NOMO-1 (cell line): ENCODE measurements at regions not wholly inside any gene's neighbourhood (a gene's known extent, or its start where the extent isn't known, plus 50 kb on each side); places are given as distances from the start of the nearest gene placed in this dataset.
"Not testable (repeated sequence)": the region's sequence is repeated elsewhere in the genome, so short reads cannot be mapped to it uniquely, and the experiment has no call there.

Experiments
- DNase-seq, 2 experiments: peaks; one replicate each; lab custom pipeline; 2025; ENCODE audit not compliant: unreplicated experiment in 2 of 2; lab: John Stamatoyannopoulos, UW

DNA sequence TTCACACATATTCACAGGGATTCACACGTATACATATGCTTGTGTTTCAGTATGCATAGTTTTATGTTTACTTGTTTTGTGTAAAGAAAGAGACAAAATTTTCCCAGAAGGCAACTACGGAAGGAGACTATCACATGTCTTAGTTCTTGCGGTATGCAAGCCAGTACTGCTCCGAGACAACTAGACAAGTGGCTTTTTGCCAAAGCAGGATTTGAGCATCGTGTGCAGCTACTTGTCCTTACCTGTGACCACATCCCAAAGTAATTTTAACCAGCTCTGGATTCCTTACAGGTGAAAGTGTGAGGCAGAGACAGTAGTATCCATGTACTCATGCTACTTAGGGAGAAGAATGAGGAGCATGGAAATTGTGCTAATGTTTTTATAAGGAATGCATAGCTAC lies 591.4 kb upstream of the NR2F2 start:
- no peak for DNase-seq

DNA sequence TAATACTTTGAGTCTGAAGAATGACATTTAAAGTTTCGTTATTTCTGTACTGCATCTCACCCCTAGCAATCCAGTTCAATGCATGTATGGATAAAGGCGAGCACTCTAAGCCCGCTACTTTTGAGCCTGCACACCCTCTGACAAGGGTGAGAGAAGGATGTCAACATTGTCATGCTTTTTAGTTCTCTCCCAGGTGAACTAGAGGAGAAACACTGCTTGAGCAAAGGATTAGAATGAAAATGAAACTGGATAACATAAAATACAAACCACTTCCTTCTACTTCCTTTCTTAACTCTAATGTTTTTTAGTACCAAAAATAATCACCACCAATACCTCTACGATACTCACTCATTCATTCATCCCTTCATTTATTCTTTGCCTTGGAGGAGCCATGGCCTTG lies 588.7 kb upstream of the NR2F2 start:
- no peak for DNase-seq

DNA sequence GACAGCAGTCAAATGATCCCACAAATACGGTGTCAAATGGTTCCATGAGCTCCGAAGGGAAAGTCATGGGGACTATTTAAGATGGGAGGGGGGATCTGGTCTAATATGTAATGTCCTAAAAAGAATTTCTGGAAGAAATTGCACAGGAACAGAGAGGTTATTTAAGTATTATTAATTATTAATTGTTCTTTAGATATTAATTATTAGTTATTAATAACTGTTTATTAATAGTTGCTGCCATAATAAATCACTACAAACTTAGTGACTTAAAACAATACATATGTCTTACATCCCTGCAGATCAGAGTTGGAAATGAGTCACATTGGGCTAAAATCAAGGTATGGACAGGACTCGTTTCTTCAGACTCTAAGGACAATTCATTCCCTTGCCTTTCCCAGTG lies 588.2 kb upstream of the NR2F2 start:
- DNase-seq, result no peak

DNA sequence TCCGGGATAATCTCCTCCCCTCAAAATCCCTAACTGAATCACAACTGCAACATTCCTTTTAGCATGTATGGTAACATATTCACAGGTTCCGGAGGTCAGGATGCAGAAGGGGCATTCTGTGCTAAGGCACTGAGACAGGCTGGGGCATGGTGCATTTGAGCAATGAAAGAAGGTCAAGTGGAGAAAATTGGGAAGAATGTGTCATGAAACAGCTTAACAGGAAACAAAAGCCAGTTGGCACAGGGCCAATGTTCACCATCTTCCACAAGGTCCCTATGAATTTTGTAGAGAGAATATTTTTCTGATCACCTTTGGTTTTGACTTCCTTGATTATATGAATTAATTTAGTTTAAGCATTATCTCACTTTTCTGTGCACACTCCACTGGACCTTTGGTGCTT lies 587.7 kb upstream of the NR2F2 start:
- DNase-seq, result no peak

DNA sequence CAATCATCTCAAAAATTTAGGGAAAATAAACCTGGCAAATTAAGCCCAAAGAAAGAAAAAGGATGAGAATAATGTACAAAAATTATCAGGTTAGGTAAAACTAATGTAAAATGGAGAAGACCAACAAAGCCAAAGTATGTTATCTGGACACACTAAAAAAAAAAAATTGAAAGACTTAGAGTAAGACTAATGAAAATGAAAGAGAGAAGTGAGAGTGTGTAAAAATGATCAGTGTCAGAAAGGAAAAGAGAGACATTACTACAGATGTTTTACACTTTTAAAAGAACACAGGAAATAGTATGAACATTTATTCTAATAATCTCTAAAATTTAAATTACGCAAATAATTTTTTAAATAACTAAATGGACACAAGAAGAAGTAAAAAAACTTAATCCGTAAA lies 573.3 kb upstream of the NR2F2 start:
- no peak for DNase-seq

DNA sequence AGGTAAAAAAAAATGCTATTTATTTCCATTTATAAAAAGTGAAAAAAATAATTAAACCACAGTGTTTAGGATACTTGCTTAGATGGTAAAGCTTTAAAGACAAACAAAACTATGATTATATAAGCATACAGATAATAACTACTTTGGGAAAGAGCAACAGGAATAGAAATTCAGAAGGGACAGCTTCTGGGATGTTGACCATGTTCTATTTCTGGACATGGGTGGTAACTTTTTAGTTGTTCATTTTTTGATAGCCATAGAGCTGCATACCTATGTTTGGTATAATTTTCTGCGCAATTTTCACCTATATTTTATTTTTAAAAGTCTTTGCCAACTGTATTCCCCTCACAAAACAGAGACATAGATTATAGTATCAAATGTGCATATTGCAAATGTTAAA lies 572.0 kb upstream of the NR2F2 start:
- DNase-seq, result no peak

DNA sequence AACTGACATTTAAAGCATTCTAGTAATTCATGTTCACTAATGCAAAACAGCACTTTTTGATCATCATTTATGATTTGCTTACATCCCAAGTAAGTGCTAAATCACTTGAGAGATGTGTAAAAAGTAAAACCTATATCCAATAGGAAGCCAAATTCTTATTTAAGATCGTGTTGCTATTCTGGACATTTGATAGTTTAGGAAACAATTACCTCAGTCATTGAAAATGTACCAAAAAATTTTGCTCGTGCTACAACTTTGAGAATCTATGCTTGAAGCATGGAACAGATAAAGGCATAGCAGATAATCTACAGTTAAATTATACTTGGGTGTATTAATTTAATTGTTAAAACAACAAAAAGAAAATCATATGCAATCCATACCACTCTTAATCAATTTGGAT lies 571.6 kb upstream of the NR2F2 start:
- no peak for DNase-seq

DNA sequence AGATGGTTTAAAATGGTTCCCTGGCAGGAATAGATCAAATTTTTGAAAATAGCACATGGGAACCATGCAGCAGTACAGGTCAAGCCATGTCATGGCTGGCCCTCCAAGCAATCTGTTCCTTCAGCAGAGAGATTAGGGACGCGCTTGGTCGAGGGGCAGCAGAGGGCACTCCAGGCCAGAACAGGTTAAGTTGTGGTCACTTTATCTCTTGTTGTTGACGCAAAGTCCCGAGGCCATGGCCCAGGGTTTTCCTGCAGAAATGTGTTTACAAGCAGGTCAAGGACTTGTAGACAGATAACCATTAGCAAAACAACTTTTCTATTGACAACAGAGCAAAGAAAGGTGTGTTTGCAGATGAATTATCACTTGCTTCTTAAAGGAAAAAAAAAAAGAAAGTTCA lies 570.0 kb upstream of the NR2F2 start:
- DNase-seq, result no peak

DNA sequence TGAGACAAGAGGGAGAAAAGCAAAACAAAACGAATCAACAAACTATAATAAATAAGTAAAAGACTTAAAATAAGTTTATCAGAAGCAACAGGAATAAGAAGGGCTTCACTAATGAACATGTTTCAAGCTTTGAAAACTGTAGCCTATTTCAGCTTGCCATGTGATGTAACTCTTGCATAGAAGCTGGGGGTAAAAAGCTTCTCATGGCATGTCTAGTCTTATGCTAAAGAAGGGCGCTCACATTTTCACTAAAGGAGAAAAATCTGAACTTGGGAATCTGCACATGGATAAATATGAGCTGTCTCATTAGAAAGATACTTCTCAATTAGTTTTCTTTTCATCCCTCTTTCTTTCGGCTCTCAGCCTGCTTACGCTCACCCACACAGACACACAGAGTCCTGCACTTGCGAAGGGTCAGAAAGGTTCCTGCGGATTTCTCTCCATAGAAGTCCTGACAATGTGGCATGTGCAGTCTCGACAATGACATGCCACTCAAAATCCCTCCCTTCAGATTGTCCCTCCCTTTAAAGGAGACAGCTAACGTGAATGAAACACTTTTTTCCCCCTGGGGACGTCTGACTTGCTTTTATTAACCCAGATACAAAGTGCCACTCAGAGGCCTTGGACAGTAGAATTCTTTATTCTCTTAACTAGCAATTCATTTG lies 568.9 kb upstream of the NR2F2 start:
- no peak for DNase-seq

DNA sequence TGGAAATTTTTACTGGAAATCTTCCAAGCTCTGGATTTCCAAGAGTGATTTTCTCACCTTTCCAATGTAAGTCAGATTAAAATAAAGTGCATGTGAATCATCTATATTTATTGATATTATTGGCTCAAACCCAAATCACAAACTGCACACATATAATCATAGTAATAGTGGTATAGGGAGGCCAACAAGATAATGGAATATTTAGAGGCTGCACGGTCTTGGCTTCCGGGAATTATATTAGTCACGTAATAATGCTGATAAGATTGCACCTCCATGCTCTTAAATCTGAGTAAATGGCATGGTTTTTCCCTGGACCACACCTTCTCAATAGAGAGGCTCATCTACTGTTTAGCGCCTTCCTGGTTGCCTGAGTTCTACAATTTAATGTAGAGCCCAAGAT lies 567.1 kb upstream of the NR2F2 start:
- DNase-seq, result no peak

DNA sequence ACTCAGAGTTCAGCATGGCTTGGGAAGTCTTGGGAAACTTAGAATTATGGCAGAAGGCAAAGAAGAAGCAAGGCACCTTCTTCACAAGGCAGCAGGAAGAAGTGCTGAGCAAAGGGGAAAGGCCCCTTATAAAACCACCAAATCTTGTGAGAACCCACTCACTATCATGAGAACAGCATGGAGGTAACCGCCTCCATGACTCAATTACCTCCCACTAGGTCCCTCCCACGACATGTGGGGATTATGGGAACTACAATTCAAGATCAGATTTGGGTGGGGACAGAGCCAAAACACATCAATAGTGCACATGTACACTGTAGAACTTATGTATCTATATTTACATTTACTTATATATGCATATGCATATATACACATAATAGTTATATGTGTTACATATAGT lies 565.3 kb upstream of the NR2F2 start:
- DNase-seq, result no peak

DNA sequence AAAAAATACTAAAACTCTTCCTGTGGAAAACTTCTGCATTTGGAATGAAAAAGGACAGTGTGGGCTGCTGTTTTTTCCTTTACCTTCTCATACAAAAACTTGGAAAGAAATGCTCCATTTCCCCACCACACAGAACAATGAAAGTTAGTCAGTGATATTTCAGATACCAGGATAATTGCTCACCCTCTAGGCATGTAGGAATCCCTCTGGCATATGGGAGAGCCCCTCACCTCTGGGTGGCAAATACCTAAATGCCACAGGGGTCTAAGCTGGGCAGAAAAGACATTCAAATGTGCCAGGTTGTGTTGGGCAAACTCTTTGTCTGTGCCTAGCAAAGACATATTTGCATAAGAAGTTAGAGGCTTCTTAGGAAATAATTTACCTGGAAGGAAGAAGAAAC lies 560.3 kb upstream of the NR2F2 start:
- DNase-seq, result no peak

DNA sequence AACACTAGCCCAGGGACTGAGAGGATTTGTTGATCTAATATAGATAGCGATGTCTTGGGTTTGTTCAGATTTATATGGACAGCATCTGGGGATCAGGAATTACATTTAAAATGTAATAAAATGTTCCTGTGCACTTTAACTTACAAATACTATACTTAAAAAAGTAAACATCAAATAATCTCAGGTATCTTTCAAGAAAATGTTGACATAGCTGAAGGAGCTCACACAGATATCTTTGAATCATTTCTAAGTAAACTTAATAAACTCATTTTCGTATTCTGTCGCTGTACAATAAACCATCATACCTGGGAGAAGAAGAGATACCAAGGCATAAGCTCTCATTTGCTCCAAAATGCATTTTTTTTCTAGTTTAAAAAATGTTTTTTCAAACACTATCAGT lies 557.5 kb upstream of the NR2F2 start:
- DNase-seq, result no peak

DNA sequence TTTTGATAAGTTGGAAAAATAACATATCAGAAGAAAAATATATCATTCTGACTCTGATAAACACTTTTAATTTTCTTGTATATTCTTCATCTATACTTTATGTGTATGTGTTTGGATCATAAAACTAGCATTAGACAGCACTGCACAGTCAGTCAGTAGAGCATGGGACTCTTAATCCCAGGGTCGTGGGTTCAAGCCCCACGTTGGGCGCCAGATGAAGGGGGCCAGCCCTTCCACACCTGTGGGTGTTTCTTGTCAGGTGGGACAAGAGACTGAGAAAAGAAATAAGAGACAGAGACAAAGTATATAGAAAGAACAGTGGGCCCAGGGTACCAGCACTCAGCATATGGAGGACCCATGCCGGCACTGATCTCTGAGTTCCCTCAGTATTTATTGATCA lies 546.0 kb upstream of the NR2F2 start:
- no peak for DNase-seq

DNA sequence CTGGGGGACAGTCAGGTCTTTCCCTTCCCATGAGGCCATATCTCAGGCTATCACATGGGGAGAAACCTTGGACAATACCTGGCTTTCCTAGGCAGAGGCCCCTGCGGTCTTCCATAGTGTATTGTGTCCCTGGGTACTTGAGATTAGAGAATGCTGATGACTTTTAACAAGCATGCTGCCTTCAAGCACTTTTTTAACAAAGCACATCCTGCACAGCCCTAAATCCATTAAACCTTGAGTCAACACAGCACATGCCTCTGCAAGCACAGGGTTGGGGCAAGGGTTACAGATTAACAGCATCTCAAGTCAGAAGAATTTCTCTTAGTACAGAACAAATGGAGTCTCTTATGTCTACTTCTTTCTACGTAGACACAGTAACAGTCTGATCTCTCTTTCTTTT lies 545.2 kb upstream of the NR2F2 start:
- not testable (repeated sequence) for DNase-seq

DNA sequence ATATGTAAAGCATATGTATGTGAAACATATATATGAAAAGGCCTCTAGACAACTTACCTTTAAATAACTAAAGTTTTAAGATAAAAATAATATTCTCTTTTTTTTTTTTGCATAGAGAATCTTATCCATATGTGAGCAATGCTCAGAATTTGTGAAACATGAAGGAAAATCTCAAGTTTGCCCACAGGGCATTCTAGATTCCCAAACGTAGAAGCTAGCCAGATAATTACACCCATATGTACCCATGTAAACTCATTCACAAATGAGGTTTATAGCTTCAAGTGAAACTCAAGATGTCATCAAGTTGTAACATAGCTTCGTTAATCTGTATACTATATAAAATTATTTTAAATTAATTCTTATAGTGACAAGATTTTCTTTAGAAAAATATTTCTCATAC lies 537.3 kb upstream of the NR2F2 start:
- DNase-seq, result no peak

DNA sequence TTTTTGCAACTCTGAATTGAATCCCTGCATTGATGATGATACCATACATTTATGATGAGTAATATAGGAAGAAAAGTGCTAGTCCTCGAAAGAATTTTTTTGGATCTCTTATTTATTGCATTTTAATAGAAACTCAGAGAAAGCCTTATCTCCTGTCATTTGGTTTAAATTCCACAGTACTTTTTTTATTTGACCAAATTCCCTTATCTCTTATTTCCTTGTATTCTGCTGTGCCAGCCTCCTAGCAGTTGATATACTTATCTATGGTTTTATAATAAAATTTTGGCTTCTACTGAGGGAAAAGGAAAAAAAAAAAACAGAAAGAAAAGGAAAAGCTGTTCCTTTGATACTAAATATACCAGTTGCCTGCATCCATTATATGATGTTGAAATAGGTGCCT lies 535.1 kb upstream of the NR2F2 start:
- no peak for DNase-seq

DNA sequence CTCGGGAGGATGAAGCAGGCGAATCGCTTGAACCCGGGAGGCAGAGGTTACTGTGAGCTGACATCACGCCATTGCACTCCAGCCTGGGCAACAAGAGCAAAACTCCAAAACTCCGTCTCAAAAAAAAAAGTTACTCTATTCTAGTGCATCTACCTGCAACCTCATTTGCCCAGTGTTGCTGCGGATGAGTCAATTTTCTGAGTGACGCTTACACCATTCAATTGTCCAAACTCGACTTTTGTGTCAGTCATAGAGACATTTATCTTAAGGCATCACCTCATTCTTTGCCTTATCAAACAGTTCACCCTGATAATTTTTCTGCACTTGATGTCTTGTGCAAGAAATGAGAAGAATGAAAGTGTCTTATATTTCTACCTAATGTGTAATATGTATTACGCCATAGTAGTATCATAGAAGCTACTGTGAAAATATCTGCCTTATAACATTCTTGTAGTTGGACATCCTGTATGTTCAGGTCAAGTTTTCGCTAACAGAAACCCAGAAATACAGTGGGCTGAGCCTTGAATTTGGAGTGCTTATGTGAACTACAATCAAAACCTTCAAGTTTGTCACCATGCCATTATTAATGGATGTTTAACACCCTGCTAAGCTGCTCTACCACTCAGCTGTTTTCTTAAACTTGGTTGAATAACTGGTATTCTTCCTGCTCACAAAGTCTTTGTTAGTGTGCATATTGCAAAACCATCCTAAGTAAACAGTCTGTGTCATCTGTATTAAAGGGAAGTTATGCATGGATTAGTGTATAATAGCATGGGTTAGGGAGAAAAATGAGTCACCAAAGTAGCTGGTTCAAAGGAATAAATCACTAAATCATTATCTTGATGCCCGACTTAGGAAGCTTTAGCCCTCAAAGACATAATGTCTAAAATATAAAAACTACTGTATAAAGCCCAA lies 531.0 kb upstream of the NR2F2 start:
- peak in 1 of 2 experiments; percentile 8 for DNase-seq

DNA sequence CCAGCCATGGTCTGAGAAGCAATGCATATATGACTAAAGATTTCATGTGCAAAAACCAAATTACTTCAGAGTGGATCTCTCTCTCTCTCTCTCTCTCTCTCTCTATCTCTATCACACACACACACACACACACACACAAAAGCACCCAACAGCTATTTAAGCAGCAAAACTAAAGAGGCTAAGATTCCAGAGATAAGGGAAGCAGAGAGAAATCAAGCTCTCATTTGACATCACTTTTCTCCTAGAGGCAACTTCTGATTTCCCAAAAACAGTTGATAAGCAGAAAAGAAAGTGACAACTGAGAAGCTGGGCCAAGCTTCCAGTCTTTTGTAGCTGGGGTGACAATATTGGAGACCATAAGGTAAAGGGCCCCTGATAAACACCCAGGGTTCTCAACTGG lies 526.0 kb upstream of the NR2F2 start:
- DNase-seq, result no peak

DNA sequence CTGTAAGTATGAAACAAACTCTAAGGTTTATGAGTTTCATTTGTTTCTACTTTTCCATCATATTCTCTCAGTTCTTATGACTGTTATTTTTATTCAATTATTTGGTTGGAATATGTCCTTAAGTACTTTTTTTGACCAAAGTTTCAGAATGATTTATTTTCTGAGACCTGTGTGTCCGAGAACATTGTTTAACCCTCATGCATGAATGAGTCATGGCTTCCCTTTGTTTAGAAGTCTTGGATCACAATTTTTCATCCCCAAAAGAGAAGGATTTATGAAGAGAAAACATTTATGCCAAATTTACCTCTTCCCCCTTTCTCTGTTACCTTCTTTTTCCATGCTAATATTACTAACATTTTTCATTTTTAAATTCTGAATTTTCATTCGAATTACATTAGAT lies 518.0 kb upstream of the NR2F2 start:
- no peak for DNase-seq

DNA sequence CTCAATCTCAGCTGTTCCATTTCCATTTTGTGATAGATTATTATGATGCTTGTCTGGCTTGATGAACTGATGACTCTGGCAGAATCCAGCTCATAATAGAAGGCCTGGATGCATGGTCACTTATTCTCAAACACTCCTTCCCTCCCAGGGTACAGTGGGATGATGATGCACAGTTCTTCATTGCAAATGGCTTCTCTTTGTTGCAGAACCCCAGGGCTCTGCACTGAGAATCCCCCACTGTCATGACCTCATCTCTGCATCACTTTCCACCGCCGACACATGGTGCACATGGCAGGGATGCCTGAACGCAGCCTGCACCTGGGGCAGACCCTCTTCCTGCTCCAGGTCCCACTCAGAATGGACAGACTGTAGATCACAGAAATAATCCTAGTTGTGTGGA lies 515.6 kb upstream of the NR2F2 start:
- no peak for DNase-seq

DNA sequence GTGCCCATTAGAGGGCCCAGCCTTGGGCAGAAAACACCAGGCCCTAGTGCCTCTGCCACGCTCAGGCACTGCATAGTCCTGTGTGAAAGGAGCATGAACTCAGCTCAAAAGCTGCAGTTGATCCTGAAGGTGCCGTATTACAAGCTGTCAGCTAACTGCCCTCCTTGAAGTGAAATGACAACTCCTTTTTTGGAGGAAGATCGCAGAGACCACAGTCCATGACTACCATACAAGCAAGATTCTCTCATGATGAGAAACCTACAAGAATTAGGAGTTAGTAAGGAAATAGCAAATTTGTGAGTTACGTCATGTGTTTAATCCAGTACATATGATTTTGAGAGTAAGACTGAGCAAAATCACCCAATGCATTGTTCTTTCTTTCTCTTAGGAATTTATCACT lies 513.9 kb upstream of the NR2F2 start:
- no peak for DNase-seq
